ENCODE measurements at regions not wholly inside any gene's neighbourhood (a gene's known extent, or its start where the extent isn't known, plus 50 kb on each side); places are given as distances from the start of the nearest gene placed in this dataset.
"Not testable (repeated sequence)": the region's sequence is repeated elsewhere in the genome, so short reads cannot be mapped to it uniquely, and the experiment has no call there.

GRCh38 chrX:45622538-45622937 lies 421.9 kb upstream of the DIPK2B start:
- ChIA-PET POLR2A (interaction anchor here (1.0 to 3.3 kb wide), 10 partner anchors 21 to 148 kb away, joined by 3 to 18 read pairs (median 4); no protein-coding TSS in a partner anchor), CTCF (interaction anchor here (0.6 kb wide), 1 partner anchor 19 kb away, joined by 3 read pairs; no protein-coding TSS in a partner anchor)
- no peaks in the 10 kb centered on the region for H3K9me3 ChIP-seq (ENCODE audit: control insufficient read depth, insufficient read depth, low read length)
- H3K27me3 ChIP-seq (ENCODE audit: control insufficient read depth, insufficient read depth, low read length): no peaks in the 10 kb centered on the region
- peak overlapping the region; percentile 85 for H3K27ac ChIP-seq (ENCODE audit: low read depth, low read length)
- DNase-seq (ENCODE audit: low read depth, low spot score): no peak
- TF ChIP-seq CTCF (IDR thresholded peaks at IDR 0.05; ENCODE audit: low read depth, low read length): no peak
- no peak overlapping the region for H3K4me3 ChIP-seq (ENCODE audit: low read depth, low read length)

GRCh38 chrX:45622042-45622423 lies 421.4 kb upstream of the DIPK2B start:
- no peak for DNase-seq (ENCODE audit: low read depth, low spot score)
- ChIA-PET CTCF (no interaction called here), POLR2A (interaction anchor here (1.0 to 3.3 kb wide), 8 partner anchors 20 to 149 kb away, joined by 3 to 18 read pairs (median 4); no protein-coding TSS in a partner anchor)
- H3K4me3 ChIP-seq (ENCODE audit: low read depth, low read length): no peak overlapping the region
- TF ChIP-seq CTCF (IDR thresholded peaks at IDR 0.05; ENCODE audit: low read depth, low read length): no peak
- H3K27me3 ChIP-seq (ENCODE audit: control insufficient read depth, insufficient read depth, low read length): no peaks in the 10 kb centered on the region
- H3K27ac ChIP-seq (ENCODE audit: low read depth, low read length): peak overlapping the region; percentile 85
- H3K9me3 ChIP-seq (ENCODE audit: control insufficient read depth, insufficient read depth, low read length): no peaks in the 10 kb centered on the region

GRCh38 chrX:45621376-45622041 lies 420.8 kb upstream of the DIPK2B start:
- CTCF ChIA-PET: no interaction called here
- Histone ChIP-seq H3K4me3 (ENCODE audit: low read depth, low read length) (no peak overlapping the region), H3K9me3 (ENCODE audit: control insufficient read depth, insufficient read depth, low read length) (no peaks in the 10 kb centered on the region), H3K27me3 (ENCODE audit: control insufficient read depth, insufficient read depth, low read length) (no peaks in the 10 kb centered on the region), H3K27ac (ENCODE audit: low read depth, low read length) (peak overlapping the region; percentile 85)
- no peak for TF ChIP-seq CTCF (IDR thresholded peaks at IDR 0.05; ENCODE audit: low read depth, low read length)
- POLR2A ChIA-PET: interaction anchor here (1.1 to 3.3 kb wide), 5 partner anchors 47 to 149 kb away, joined by 3 to 18 read pairs (median 3); no protein-coding TSS in a partner anchor
- DNase-seq (ENCODE audit: low read depth, low spot score): no peak

- DNase-seq (ENCODE audit: low read depth, low spot score): no peak
- H3K27ac ChIP-seq (ENCODE audit: low read depth, low read length): no peak overlapping the region
- ChIA-PET CTCF (interaction anchor here (1.0 to 1.2 kb wide), 2 partner anchors 12 to 296 kb away, joined by 4 to 5 read pairs; no protein-coding TSS in a partner anchor), POLR2A (no interaction called here)
- H3K27me3 ChIP-seq (ENCODE audit: control insufficient read depth, insufficient read depth, low read length): no peaks in the 10 kb centered on the region
- TF ChIP-seq CTCF (IDR thresholded peaks at IDR 0.05; ENCODE audit: low read depth, low read length): no peak
- H3K9me3 ChIP-seq (ENCODE audit: control insufficient read depth, insufficient read depth, low read length): no peaks in the 10 kb centered on the region; the same call in 1 of the 2 replicates
- H3K4me3 ChIP-seq (ENCODE audit: low read depth, low read length): no peak overlapping the region
Observed at GRCh38 chrX:45619290-45619689, 418.6 kb upstream of the DIPK2B start.

- H3K9me3 ChIP-seq (ENCODE audit: control insufficient read depth, insufficient read depth, low read length); H3K27me3 ChIP-seq (ENCODE audit: control insufficient read depth, insufficient read depth, low read length); POLR2A ChIA-PET; CTCF ChIA-PET; H3K27ac ChIP-seq (ENCODE audit: low read depth, low read length); DNase-seq (ENCODE audit: low read depth, low spot score); H3K4me3 ChIP-seq (ENCODE audit: low read depth, low read length): not testable (repeated sequence)
Observed at GRCh38 chrX:45615591-45615990, 414.9 kb upstream of the DIPK2B start.

Measured in AG04450 (cell line).